ENCODE measurements at regions not wholly inside any gene's neighbourhood (a gene's known extent, or its start where the extent isn't known, plus 50 kb on each side); places are given as distances from the start of the nearest gene placed in this dataset.

GRCh38 chr5:3336666-3337065 lies 259.0 kb upstream of the IRX1 start:
- Histone ChIP-seq H3K4ac (replicated peaks; ENCODE audit: insufficient read length, low read depth, low read length) (no peak overlapping the region), H3K4me1 (replicated peaks in 1 of 4; ENCODE audit: control insufficient read depth in 3 of 4, insufficient read depth in 4 of 4, low read length in 3 of 4) (no peaks in the 10 kb centered on the region), H3K14ac (ENCODE audit: insufficient read length) (no peak overlapping the region), H3K56ac (replicated peaks; ENCODE audit: insufficient read length, low read depth, low read length) (no peak overlapping the region), H3K4me3 (ENCODE audit: extremely low read depth in 1 of 4, insufficient read depth in 2 of 4, low read depth in 3 of 4, low read length in 4 of 4) (no peak overlapping the region), H4K20me1 (replicated peaks in 1 of 2; ENCODE audit: control insufficient read depth in 1 of 2, insufficient read depth in 2 of 2, low read length in 2 of 2) (no peaks in the 10 kb centered on the region), H4K5ac (ENCODE audit: insufficient read length, low read depth, low read length) (no peak overlapping the region), H2AFZ (ENCODE audit: low read length) (no peak overlapping the region), H3K36me3 (ENCODE audit: control insufficient read depth in 2 of 4, insufficient read depth in 4 of 4, low read length in 3 of 4) (no peaks in the 10 kb centered on the region), H3K79me2 (ENCODE audit: control insufficient read depth in 1 of 2, insufficient read depth in 2 of 2, low read length in 2 of 2) (no peaks in the 10 kb centered on the region), H2BK120ac (replicated peaks; ENCODE audit: low read depth, low read length) (no peak overlapping the region), H3K23me2 (ENCODE audit: low read depth, low read length) (no peaks in the 10 kb centered on the region), H4K8ac (ENCODE audit: extremely low read depth, insufficient read depth, low read length) (no peak overlapping the region), H3K9ac (replicated peaks in 1 of 4; ENCODE audit: extremely low read depth in 1 of 4, low read depth in 3 of 4, low read length in 3 of 4) (no peak overlapping the region), H2BK12ac (ENCODE audit: low read depth, low read length) (no peak overlapping the region), H3K79me1 (ENCODE audit: low read depth, low read length) (no peaks in the 10 kb centered on the region), H3K18ac (ENCODE audit: extremely low read depth, low read length) (no peak overlapping the region), H3K4me2 (ENCODE audit: insufficient read depth in 1 of 2, low read depth in 2 of 2, low read length in 2 of 2) (no peak overlapping the region), H2BK15ac (ENCODE audit: low read length) (no peak overlapping the region), H3K23ac (ENCODE audit: insufficient read length) (no peak overlapping the region), H4K91ac (replicated peaks; ENCODE audit: insufficient read length, low read length) (no peak overlapping the region), H3K9me3 (ENCODE audit: insufficient read depth in 2 of 2, low read depth in 1 of 2, low read length in 1 of 2) (no peaks in the 10 kb centered on the region; a peak in 1 of 4 replicates), H2AK5ac (ENCODE audit: low read depth, low read length) (no peak overlapping the region), H2BK20ac (ENCODE audit: low read length) (no peak overlapping the region), H3K27me3 (replicated peaks in 1 of 4; ENCODE audit: control insufficient read depth in 3 of 4, extremely low read depth in 1 of 4, insufficient read depth in 3 of 4, low read length in 3 of 4) (no peaks in the 10 kb centered on the region), H2BK5ac (ENCODE audit: low read depth, low read length) (no peak overlapping the region), H3K27ac (ENCODE audit: low read depth, low read length) (no peak overlapping the region)
- no peak for FAIRE-seq
- CTCF ChIA-PET (ENCODE audit: partially characterized antibody) = no interaction called here
- WGBS, 2 experiments (ENCODE audit: extremely low coverage in 1 of 2, insufficient coverage in 1 of 2, insufficient read length in 1 of 2, insufficient replicate concordance in 2 of 2, low coverage in 1 of 2, low lambda C conversion rate in 2 of 2, missing lambda C conversion rate in 1 of 2) = 81% methylated on average over 11 of the region's 11 CpGs; no CpG with 5 or more reads in 1 of the 2 experiments
- POLR2A ChIA-PET (ENCODE audit: partially characterized antibody) = no interaction called here
- DNase-seq (ENCODE audit: low read depth in 1 of 2, low spot score in 2 of 2) = no peak
- TF ChIP-seq TCF12 (IDR thresholded peaks at IDR 0.05; ENCODE audit: low read depth, low read length) (no peak), SRF (IDR thresholded peaks at IDR 0.05; ENCODE audit: low read depth, low read length) (no peak), KDM1A (IDR thresholded peaks at IDR 0.05; ENCODE audit: borderline replicate concordance, low read length) (no peak), BRCA1 (IDR thresholded peaks at IDR 0.05; ENCODE audit: low read depth, low read length) (no peak), POLR2AphosphoS5 (IDR thresholded peaks at IDR 0.05; ENCODE audit: low read depth, low read length) (no peak)
